ENCODE measurements at regions not wholly inside any gene's neighbourhood (a gene's known extent, or its start where the extent isn't known, plus 50 kb on each side); places are given as distances from the start of the nearest gene placed in this dataset.

DNA sequence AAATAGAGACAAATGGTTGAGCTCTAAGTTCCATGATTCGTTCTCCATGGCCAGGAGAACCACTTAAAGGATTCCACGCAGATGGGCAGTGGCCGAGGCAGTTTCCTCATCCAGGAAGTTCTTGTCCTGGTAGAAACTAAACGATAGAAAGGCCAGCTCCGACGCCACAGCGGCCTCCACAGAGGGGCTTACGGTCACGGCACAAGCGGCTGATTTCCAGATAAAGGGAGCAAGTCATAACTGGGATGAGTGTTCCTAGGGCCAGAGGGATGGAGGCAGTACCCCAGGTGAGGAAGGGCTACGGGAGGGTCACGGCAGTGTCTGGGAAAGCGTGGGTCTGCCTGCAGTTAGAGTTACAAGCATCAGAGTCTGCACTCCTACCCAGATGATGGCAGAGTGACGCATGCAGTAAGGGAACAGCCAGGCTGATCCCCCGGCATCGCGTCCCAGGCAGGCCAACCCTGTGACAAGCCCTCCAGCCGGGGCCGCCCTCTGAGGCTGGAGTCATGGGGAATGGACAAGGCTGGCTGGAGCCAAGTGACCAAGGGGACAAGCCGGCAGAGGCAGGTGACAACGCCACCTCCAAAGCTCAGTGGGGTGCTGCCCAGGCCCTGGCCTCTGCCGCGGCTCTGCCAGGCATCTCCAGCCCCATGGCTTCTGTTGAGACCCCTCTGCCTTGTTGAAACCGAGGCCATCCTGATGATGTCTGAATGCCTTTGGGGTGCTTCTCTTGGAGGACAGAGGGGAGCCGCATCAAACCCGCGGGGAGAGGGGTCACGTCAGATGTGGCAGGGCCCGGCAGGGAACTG, 475.1 kb downstream of the BRD1 start:
- TF ChIP-seq CTCF (IDR thresholded peaks at IDR 0.05; ENCODE audit: low read depth, low read length, missing control alignments): no peak
- in situ Hi-C loops (cut with HindIII; ENCODE audit: low sequenced_read_pairs): no loop called here
- no peak overlapping the region for H3K4me3 ChIP-seq (ENCODE audit: low read depth, low read length)
- DNase-seq (ENCODE audit: low read depth): no peak

GRCh38 chr22:49351761-49352227, 475.9 kb downstream of the BRD1 start:
- in situ Hi-C loops (cut with HindIII; ENCODE audit: low sequenced_read_pairs): no loop called here
- DNase-seq (ENCODE audit: low read depth): no peak
- TF ChIP-seq CTCF (IDR thresholded peaks at IDR 0.05; ENCODE audit: low read depth, low read length, missing control alignments): no peak
- H3K4me3 ChIP-seq (ENCODE audit: low read depth, low read length): no peak overlapping the region

- in situ Hi-C loops (cut with HindIII; ENCODE audit: low sequenced_read_pairs): no loop called here
- no peak for TF ChIP-seq CTCF (IDR thresholded peaks at IDR 0.05; ENCODE audit: low read depth, low read length, missing control alignments)
These were observed 477.1 kb downstream of the BRD1 start for GRCh38 chr22:49350441-49351121.

DNA sequence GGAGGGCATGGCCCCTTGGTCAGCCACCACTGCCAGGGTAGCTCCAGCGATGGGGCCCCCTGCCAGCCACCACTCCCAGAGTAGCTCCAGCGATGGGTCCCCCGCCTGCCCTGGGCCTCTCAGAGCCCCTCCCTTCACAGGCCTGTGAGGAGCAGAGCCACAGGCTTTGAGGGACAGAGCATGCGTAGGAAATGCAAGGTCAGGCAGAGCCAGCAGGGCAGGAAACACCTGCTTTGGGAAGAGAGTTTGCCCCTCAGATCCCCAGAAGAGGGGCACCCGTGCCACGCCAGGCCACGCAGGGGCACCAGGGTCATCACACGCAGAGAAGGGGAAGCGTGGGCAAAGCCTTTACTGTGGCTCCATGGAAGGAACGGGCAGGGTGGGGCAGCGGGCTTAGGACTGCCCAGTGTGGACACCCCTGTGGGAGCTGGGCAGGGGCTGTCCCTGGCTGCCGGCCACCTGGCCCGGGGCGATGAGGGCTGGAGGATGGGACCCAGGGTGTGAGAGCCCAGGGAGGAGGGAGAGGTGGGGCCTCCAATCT, 477.8 kb downstream of the BRD1 start:
- no peak for DNase-seq (ENCODE audit: low read depth)
- in situ Hi-C loops (cut with HindIII; ENCODE audit: low sequenced_read_pairs): no loop called here
- no peak for TF ChIP-seq CTCF (IDR thresholded peaks at IDR 0.05; ENCODE audit: low read depth, low read length, missing control alignments)
- H3K4me3 ChIP-seq (ENCODE audit: low read depth, low read length): no peak overlapping the region

More at GRCh38 chr22:49350441-49351121, 477.1 kb downstream of the BRD1 start:
- DNase-seq (ENCODE audit: low read depth): no peak
- H3K4me3 ChIP-seq (ENCODE audit: low read depth, low read length): no peak overlapping the region

DNA sequence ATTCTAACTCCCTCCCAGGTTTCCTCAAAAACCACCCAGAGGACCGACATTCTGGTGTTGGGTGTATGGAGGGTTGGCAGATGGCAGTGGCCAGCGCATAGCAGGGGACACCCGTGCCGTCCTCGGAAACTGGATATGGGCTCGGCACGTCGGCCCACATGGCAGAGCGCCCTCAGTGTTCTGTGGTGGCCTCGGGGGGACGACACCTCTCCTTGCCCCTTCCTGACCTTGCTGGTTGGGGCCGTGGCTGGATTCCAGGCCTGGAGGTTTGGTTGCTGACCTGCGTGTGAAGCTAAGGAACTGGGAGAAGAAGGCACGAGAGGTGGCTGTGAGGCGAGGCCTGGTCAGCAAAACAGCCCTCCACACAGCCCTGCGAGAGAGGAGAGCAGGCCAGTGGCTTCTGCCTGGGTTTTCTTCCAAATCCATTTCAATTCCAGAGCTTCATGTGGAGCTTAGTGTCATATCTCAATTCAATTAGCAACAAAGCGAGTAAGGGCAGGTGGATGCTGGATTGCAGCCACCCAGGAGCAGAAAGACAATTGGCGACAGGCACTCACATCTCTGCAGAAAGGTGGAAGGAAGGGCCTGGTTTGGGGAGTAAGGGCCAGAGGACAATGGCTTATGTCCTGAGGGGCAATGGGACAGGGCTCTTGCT, 478.4 kb downstream of the BRD1 start:
- TF ChIP-seq CTCF (IDR thresholded peaks at IDR 0.05; ENCODE audit: low read depth, low read length, missing control alignments): no peak
- H3K4me3 ChIP-seq (ENCODE audit: low read depth, low read length): no peak overlapping the region
- in situ Hi-C loops (cut with HindIII; ENCODE audit: low sequenced_read_pairs): no loop called here
- DNase-seq (ENCODE audit: low read depth): no peak

- TF ChIP-seq CTCF (IDR thresholded peaks at IDR 0.05; ENCODE audit: low read depth, low read length, missing control alignments): no peak
These were observed 479.0 kb downstream of the BRD1 start for GRCh38 chr22:49348631-49349030.

More at GRCh38 chr22:49348631-49349030, 479.0 kb downstream of the BRD1 start:
- in situ Hi-C loops (cut with HindIII; ENCODE audit: low sequenced_read_pairs): no loop called here
- no peak for DNase-seq (ENCODE audit: low read depth)
- no peak overlapping the region for H3K4me3 ChIP-seq (ENCODE audit: low read depth, low read length)
